ENCODE measurements at regions not wholly inside any gene's neighbourhood (a gene's known extent, or its start where the extent isn't known, plus 50 kb on each side); places are given as distances from the start of the nearest gene placed in this dataset.
A peak's percentile ranks its signal among the peaks of the same experiment; 100 is the strongest.
"Not testable (repeated sequence)": the region's sequence is repeated elsewhere in the genome, so short reads cannot be mapped to it uniquely, and the experiment has no call there.

DNA sequence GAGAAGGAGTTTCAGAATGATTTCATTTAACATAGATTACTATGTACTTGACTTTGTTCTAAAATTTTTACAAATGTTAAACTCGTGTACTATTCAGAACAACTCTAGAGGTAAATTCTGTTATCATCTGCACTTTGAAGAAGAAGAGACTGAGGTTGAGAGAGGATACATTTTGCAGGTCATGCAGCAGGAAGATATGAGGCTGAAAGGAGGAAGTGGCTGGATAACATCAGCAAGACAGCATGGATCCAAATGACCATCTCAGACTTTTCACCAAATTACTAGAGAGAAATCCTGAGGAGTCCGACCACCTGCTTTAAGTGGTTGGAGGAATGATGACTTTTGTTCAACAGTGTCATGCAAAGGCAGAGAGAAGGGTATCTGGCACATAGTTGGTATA is 84.9 kb downstream of the ASCL4 start:
- Histone ChIP-seq H3K9me1 (ENCODE audit: control insufficient read depth, extremely low read depth, insufficient read depth, low read length) (no peaks in the 10 kb centered on the region), H3K27ac (ENCODE audit: control insufficient read depth, insufficient read depth, low read length) (no peak overlapping the region)

DNA sequence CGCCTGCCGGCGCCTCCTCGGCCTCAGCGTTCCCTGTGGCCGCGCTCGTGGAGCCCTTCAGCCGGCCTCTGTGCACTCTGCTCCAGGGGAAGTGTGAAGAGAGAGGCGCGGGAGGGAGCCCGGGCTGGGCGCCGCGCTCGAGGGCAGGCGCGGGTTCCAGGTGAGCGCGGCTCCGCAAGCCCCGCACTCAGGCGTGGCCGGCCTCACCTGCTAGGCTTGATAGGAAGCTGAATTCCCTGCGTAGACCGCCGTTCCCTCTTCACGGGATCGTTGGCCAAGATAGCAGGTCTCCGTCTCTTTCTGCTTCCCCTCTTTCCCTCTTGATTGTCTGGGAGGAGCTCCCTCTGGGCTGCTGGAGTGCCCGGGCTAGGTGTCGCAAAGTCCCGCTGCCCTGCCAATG is 89.7 kb downstream of the ASCL4 start:
- no peaks in the 10 kb centered on the region for H3K79me2 ChIP-seq (ENCODE audit: control insufficient read depth, insufficient read depth, low read length)
- H3K4me1 ChIP-seq (ENCODE audit: control insufficient read depth, extremely low read depth, insufficient read depth, low read length), result no peaks in the 10 kb centered on the region
- no peaks in the 10 kb centered on the region for H3K9me1 ChIP-seq (ENCODE audit: control insufficient read depth, extremely low read depth, insufficient read depth, low read length)
- peak; percentile 35 for TF ChIP-seq EZH2 (IDR thresholded peaks at IDR 0.05; ENCODE audit: low read length)
- TF ChIP-seq, protein P1, sequence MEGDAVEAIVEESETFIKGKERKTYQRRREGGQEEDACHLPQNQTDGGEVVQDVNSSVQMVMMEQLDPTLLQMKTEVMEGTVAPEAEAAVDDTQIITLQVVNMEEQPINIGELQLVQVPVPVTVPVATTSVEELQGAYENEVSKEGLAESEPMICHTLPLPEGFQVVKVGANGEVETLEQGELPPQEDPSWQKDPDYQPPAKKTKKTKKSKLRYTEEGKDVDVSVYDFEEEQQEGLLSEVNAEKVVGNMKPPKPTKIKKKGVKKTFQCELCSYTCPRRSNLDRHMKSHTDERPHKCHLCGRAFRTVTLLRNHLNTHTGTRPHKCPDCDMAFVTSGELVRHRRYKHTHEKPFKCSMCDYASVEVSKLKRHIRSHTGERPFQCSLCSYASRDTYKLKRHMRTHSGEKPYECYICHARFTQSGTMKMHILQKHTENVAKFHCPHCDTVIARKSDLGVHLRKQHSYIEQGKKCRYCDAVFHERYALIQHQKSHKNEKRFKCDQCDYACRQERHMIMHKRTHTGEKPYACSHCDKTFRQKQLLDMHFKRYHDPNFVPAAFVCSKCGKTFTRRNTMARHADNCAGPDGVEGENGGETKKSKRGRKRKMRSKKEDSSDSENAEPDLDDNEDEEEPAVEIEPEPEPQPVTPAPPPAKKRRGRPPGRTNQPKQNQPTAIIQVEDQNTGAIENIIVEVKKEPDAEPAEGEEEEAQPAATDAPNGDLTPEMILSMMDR (optimal IDR thresholded peaks at IDR 0.05 in 1 of 3, IDR thresholded peaks at IDR 0.05 in 1 of 3, conservative IDR thresholded peaks at IDR 0.05 in 1 of 3; ENCODE audit: extremely low read depth in 1 of 3, insufficient read depth in 2 of 3, low read length in 3 of 3), result no peak
- no peak overlapping the region for H3K4me2 ChIP-seq (ENCODE audit: control insufficient read depth, extremely low read depth, insufficient read depth, low read depth, low read length)
- dilution Hi-C loops (cut with MboI; ENCODE audit: extremely low pct_ligation_motif_present, low sequenced_read_pairs), result no loop called here
- no peaks in the 10 kb centered on the region for H3K9me3 ChIP-seq (ENCODE audit: control insufficient read depth, low read depth, low read length)
- DNase-seq (ENCODE audit: low read depth, low spot score), result no peak
- H2AFZ ChIP-seq (ENCODE audit: control insufficient read depth, low read length), result no peak overlapping the region
- H3K4me3 ChIP-seq (ENCODE audit: control insufficient read depth in 2 of 3, extremely low read depth in 1 of 3, insufficient read depth in 2 of 3, low read depth in 1 of 3, low read length in 3 of 3), result no peak overlapping the region
- H3K36me3 ChIP-seq (ENCODE audit: control insufficient read depth in 2 of 2, extremely low read depth in 1 of 2, insufficient read depth in 2 of 2, low read length in 2 of 2), result no peaks in the 10 kb centered on the region
- no peaks in the 10 kb centered on the region for H4K20me1 ChIP-seq (ENCODE audit: control insufficient read depth, extremely low read depth, insufficient read depth, low read length)
- no peak overlapping the region for H3K27ac ChIP-seq (ENCODE audit: control insufficient read depth, insufficient read depth, low read length)
- no peak for FAIRE-seq
- H3K9ac ChIP-seq (ENCODE audit: control insufficient read depth, extremely low read depth, insufficient read depth, low read length), result no peak overlapping the region
- peaks cover 13% of the 10 kb centered on the region for H3K27me3 ChIP-seq (ENCODE audit: control insufficient read depth, extremely low read depth, insufficient read depth, low read length)

More for the DNA sequence above, 84.9 kb downstream of the ASCL4 start:
- Histone ChIP-seq H3K4me2 (ENCODE audit: control insufficient read depth, extremely low read depth, insufficient read depth, low read depth, low read length) (no peak overlapping the region), H4K20me1 (ENCODE audit: control insufficient read depth, extremely low read depth, insufficient read depth, low read length) (no peaks in the 10 kb centered on the region), H3K9ac (ENCODE audit: control insufficient read depth, extremely low read depth, insufficient read depth, low read length) (no peak overlapping the region), H3K36me3 (ENCODE audit: control insufficient read depth in 2 of 2, extremely low read depth in 1 of 2, insufficient read depth in 2 of 2, low read length in 2 of 2) (no peaks in the 10 kb centered on the region), H3K9me3 (ENCODE audit: control insufficient read depth, low read depth, low read length) (no peaks in the 10 kb centered on the region), H3K27me3 (ENCODE audit: control insufficient read depth, extremely low read depth, insufficient read depth, low read length) (peaks cover 9% of the 10 kb centered on the region), H2AFZ (ENCODE audit: control insufficient read depth, low read length) (no peak overlapping the region), H3K4me1 (ENCODE audit: control insufficient read depth, extremely low read depth, insufficient read depth, low read length) (no peaks in the 10 kb centered on the region), H3K79me2 (ENCODE audit: control insufficient read depth, insufficient read depth, low read length) (no peaks in the 10 kb centered on the region), H3K4me3 (ENCODE audit: control insufficient read depth in 2 of 3, extremely low read depth in 1 of 3, insufficient read depth in 2 of 3, low read depth in 1 of 3, low read length in 3 of 3) (no peak overlapping the region)
- dilution Hi-C loops (cut with MboI; ENCODE audit: extremely low pct_ligation_motif_present, low sequenced_read_pairs), result no loop called here
- FAIRE-seq, result no peak
- no peak for DNase-seq (ENCODE audit: low read depth, low spot score)
- TF ChIP-seq EZH2 (IDR thresholded peaks at IDR 0.05; ENCODE audit: low read length), result no peak

DNA sequence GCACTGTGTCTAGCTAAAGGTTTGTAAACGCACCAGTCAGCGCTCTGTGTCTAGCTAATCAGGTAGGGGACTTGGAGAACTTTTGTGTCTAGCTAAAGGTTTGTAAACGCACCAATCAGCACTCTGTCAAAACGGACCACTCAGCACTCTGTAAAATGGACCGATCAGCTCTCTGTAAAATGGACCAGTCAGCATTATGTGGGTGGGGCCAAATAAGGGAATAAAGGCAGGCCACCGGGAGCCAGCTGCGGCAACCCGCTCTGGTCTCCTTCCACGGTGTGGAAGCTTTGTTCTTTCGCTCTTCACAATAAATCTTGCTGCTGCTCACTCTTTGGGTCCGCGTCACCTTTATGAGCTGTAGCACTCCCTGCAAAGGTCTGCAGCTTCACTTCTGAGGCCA is 90.2 kb downstream of the ASCL4 start:
- H3K27ac ChIP-seq (ENCODE audit: control insufficient read depth, insufficient read depth, low read length); H3K4me2 ChIP-seq (ENCODE audit: control insufficient read depth, extremely low read depth, insufficient read depth, low read depth, low read length); H2AFZ ChIP-seq (ENCODE audit: control insufficient read depth, low read length); H3K79me2 ChIP-seq (ENCODE audit: control insufficient read depth, insufficient read depth, low read length); H3K36me3 ChIP-seq (ENCODE audit: control insufficient read depth in 2 of 2, extremely low read depth in 1 of 2, insufficient read depth in 2 of 2, low read length in 2 of 2); dilution Hi-C loops (cut with MboI; ENCODE audit: extremely low pct_ligation_motif_present, low sequenced_read_pairs); H4K20me1 ChIP-seq (ENCODE audit: control insufficient read depth, extremely low read depth, insufficient read depth, low read length); FAIRE-seq; H3K4me1 ChIP-seq (ENCODE audit: control insufficient read depth, extremely low read depth, insufficient read depth, low read length); H3K9ac ChIP-seq (ENCODE audit: control insufficient read depth, extremely low read depth, insufficient read depth, low read length); DNase-seq (ENCODE audit: low read depth, low spot score); H3K9me3 ChIP-seq (ENCODE audit: control insufficient read depth, low read depth, low read length); H3K4me3 ChIP-seq (ENCODE audit: control insufficient read depth in 2 of 3, extremely low read depth in 1 of 3, insufficient read depth in 2 of 3, low read depth in 1 of 3, low read length in 3 of 3); H3K9me1 ChIP-seq (ENCODE audit: control insufficient read depth, extremely low read depth, insufficient read depth, low read length): not testable (repeated sequence)
- H3K27me3 ChIP-seq (ENCODE audit: control insufficient read depth, extremely low read depth, insufficient read depth, low read length), result peaks cover 13% of the 10 kb centered on the region
